ENCODE measurements at regions not wholly inside any gene's neighbourhood (a gene's known extent, or its start where the extent isn't known, plus 50 kb on each side); places are given as distances from the start of the nearest gene placed in this dataset.

DNA sequence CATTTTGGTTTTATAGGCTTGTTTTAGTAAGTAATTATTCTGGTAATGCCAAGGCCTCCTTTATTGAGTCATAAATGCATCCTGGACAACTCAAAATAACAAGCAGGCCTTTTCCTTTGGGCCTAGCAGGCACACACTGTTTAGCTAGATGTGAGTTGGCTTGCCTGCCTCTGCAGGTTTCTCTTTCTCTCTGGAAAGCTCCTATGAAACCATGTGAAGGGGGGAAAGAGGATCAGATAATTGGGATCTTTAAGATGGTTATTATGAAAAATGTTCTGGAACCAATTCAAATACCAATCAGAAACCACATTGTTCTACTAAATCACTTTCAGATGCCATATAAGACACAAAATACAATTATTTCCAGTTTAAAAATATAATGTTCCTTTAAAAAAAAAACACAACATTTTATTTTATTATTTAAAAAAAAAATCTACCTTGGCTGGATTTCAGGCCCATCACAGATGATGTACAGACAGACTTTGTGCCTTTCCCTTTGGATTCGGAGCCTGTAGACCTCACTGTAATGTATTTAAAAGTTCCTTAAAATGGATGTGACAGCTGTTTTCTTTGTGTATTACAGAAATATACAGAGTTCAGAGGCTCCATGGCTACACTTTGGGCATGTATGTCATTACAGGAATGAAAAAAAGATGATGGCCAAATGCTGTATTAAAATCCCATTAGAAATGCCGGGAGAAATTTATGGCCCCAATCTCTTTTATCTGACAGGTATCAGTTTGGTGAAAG is 80.2 kb downstream of the NTMT2 start:
- Histone ChIP-seq H3K4me1 (ENCODE audit: control insufficient read depth in 2 of 2, insufficient read depth in 2 of 2, low read length in 2 of 2) (no peaks in the 10 kb centered on the region), H3K36me3 (replicated peaks in 1 of 2; ENCODE audit: control extremely low read depth in 1 of 2, control insufficient read depth in 1 of 2, extremely low read depth in 1 of 2, insufficient read depth in 2 of 2, low read length in 1 of 2) (no peaks in the 10 kb centered on the region), H3K4me2 (replicated peaks; ENCODE audit: low read depth, low read length, poor library complexity, severe bottlenecking) (no peak overlapping the region), H3K27ac (ENCODE audit: low read length in 2 of 2) (no peak overlapping the region), H3K4me3 (ENCODE audit: control extremely low read depth in 1 of 5, extremely low read depth in 1 of 5, insufficient read depth in 1 of 5, low read depth in 2 of 5, low read length in 4 of 5) (no peak overlapping the region), H3K27me3 (replicated peaks in 1 of 4; ENCODE audit: control extremely low read depth in 1 of 4, control insufficient read depth in 3 of 4, insufficient read depth in 4 of 4, low read length in 3 of 4) (no peaks in the 10 kb centered on the region), H2AFZ (ENCODE audit: insufficient read depth, low read depth, low read length, poor library complexity, severe bottlenecking) (no peak overlapping the region), H3K9ac (ENCODE audit: low read length) (no peak overlapping the region), H3K79me2 (ENCODE audit: control insufficient read depth, insufficient read depth, low read length) (no peaks in the 10 kb centered on the region), H3K9me3 (ENCODE audit: control extremely low read depth in 1 of 3, control insufficient read depth in 2 of 3, insufficient read depth in 1 of 3, low read length in 2 of 3) (no peaks in the 10 kb centered on the region), H4K20me1 (ENCODE audit: control insufficient read depth, insufficient read depth, low read length, poor library complexity, severe bottlenecking) (no peaks in the 10 kb centered on the region)
- TF ChIP-seq, protein P1, sequence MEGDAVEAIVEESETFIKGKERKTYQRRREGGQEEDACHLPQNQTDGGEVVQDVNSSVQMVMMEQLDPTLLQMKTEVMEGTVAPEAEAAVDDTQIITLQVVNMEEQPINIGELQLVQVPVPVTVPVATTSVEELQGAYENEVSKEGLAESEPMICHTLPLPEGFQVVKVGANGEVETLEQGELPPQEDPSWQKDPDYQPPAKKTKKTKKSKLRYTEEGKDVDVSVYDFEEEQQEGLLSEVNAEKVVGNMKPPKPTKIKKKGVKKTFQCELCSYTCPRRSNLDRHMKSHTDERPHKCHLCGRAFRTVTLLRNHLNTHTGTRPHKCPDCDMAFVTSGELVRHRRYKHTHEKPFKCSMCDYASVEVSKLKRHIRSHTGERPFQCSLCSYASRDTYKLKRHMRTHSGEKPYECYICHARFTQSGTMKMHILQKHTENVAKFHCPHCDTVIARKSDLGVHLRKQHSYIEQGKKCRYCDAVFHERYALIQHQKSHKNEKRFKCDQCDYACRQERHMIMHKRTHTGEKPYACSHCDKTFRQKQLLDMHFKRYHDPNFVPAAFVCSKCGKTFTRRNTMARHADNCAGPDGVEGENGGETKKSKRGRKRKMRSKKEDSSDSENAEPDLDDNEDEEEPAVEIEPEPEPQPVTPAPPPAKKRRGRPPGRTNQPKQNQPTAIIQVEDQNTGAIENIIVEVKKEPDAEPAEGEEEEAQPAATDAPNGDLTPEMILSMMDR (IDR thresholded peaks at IDR 0.05): no peak
- TF ChIP-seq EZH2 (IDR thresholded peaks at IDR 0.05; ENCODE audit: borderline replicate concordance, insufficient read depth, low read depth, low read length, poor library complexity, severe bottlenecking): no peak
- DNase-seq (no peak), ATAC-seq (ENCODE audit: low read depth) (no peak)
- no peaks in the 10 kb centered on the region for H3K9me3 Mint-ChIP-seq (ENCODE audit: insufficient read depth)
- WGBS (ENCODE audit: insufficient coverage): 100% methylated on average over 1 of the region's 2 CpGs
- no peaks in the 10 kb centered on the region for H3K4me1 Mint-ChIP-seq
- ChIA-PET CTCF (no interaction called here), POLR2A (no interaction called here)
- peaks cover 5% of the 10 kb centered on the region for H3K27me3 Mint-ChIP-seq
- H3K4me3 Mint-ChIP-seq: no peak overlapping the region
- no peak overlapping the region for H3K27ac Mint-ChIP-seq
- intact Hi-C loops (cut with micrococcal nuclease): no loop called here

DNA sequence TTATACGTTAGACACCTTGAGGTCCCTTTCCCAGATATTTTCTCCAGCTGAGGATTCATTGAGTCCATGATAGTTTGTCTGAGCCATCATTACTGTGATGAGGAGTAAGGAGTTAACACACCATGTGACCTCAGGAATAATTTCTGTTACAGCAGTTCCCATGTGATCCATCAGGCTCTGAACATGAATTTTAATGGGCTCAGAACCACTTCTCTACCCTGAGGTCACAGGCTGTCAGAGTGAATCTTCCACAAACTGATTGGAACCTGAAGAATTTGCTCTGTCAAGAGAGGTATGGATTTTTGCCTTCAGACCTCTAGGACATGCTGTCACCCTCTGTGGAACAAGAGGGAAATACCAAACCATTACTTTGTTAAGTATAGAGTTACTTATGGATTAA is 81.0 kb downstream of the NTMT2 start:
- Histone ChIP-seq H3K9ac (ENCODE audit: low read length) (no peak overlapping the region), H3K4me3 (ENCODE audit: control extremely low read depth in 1 of 5, extremely low read depth in 1 of 5, insufficient read depth in 1 of 5, low read depth in 2 of 5, low read length in 4 of 5) (no peak overlapping the region), H4K20me1 (ENCODE audit: control insufficient read depth, insufficient read depth, low read length, poor library complexity, severe bottlenecking) (no peaks in the 10 kb centered on the region), H3K9me3 (ENCODE audit: control extremely low read depth in 1 of 3, control insufficient read depth in 2 of 3, insufficient read depth in 1 of 3, low read length in 2 of 3) (no peaks in the 10 kb centered on the region), H3K36me3 (replicated peaks in 1 of 2; ENCODE audit: control extremely low read depth in 1 of 2, control insufficient read depth in 1 of 2, extremely low read depth in 1 of 2, insufficient read depth in 2 of 2, low read length in 1 of 2) (no peaks in the 10 kb centered on the region), H3K27ac (ENCODE audit: low read length in 2 of 2) (no peak overlapping the region), H3K4me2 (replicated peaks; ENCODE audit: low read depth, low read length, poor library complexity, severe bottlenecking) (no peak overlapping the region), H3K4me1 (ENCODE audit: control insufficient read depth in 2 of 2, insufficient read depth in 2 of 2, low read length in 2 of 2) (no peaks in the 10 kb centered on the region), H3K79me2 (ENCODE audit: control insufficient read depth, insufficient read depth, low read length) (no peaks in the 10 kb centered on the region), H3K27me3 (replicated peaks in 1 of 4; ENCODE audit: control extremely low read depth in 1 of 4, control insufficient read depth in 3 of 4, insufficient read depth in 4 of 4, low read length in 3 of 4) (no peaks in the 10 kb centered on the region), H2AFZ (ENCODE audit: insufficient read depth, low read depth, low read length, poor library complexity, severe bottlenecking) (no peak overlapping the region)
- H3K4me1 Mint-ChIP-seq: no peaks in the 10 kb centered on the region
- DNase-seq (no peak), ATAC-seq (ENCODE audit: low read depth) (no peak)
- no CpG with 5 or more reads among the region's 1 CpG for WGBS (ENCODE audit: insufficient coverage)
- no peak overlapping the region for H3K27ac Mint-ChIP-seq
- H3K9me3 Mint-ChIP-seq (ENCODE audit: insufficient read depth): no peaks in the 10 kb centered on the region
- no peak for TF ChIP-seq EZH2 (IDR thresholded peaks at IDR 0.05; ENCODE audit: borderline replicate concordance, insufficient read depth, low read depth, low read length, poor library complexity, severe bottlenecking)
- TF ChIP-seq, protein P1 (IDR thresholded peaks at IDR 0.05): no peak
- no peak overlapping the region for H3K4me3 Mint-ChIP-seq
- ChIA-PET POLR2A (no interaction called here), CTCF (no interaction called here)
- peaks cover 5% of the 10 kb centered on the region for H3K27me3 Mint-ChIP-seq
- intact Hi-C loops (cut with micrococcal nuclease): no loop called here

All from B cell (primary cell).